H1 (cell line): ENCODE measurements at regions not wholly inside any gene's neighbourhood (a gene's known extent, or its start where the extent isn't known, plus 50 kb on each side); places are given as distances from the start of the nearest gene placed in this dataset.

Experiments
- CTCF ChIA-PET: fragments of 300-600 bp; sonication (Branson Sonifier 250); formaldehyde crosslinking; loops from one replicate; lab custom pipeline; 2021; ENCODE audit not compliant: partially characterized antibody; lab: Charles Lee
- POLR2A ChIA-PET: fragments of 300-600 bp; sonication (Branson Sonifier 250); formaldehyde crosslinking; loops from one replicate; lab custom pipeline; 2021; ENCODE audit warnings: inconsistent platforms; ENCODE audit not compliant: partially characterized antibody; lab: Charles Lee
- DNase-seq, 2 experiments: peaks; one replicate each; pipeline versions ENCODE4 v3.0.0 to v3.0.0-alpha.2; 2010 to 2022; ENCODE audit warnings: low spot score in 2 of 2, low read depth in 1 of 2, mixed read lengths in 1 of 2
- FAIRE-seq: peaks from 2 replicates; lab custom pipeline; 2011; peaks lifted over from hg19 to GRCh38; lab: Jason Lieb, UNC
- H2AFZ ChIP-seq: 2 replicates; pipeline ENCODE4 v1.8.1; 2012; ENCODE audit warnings: low read length, inconsistent platforms
- H2AK5ac ChIP-seq: 2 replicates; pipeline ENCODE4 v1.6.1; 2013; ENCODE audit warnings: low read depth, low read length
- H2BK120ac ChIP-seq: replicated peaks from 2 replicates; pipeline ENCODE3; 2013; ENCODE audit warnings: low read depth, low read length, inconsistent platforms
- H2BK12ac ChIP-seq: 2 replicates; pipeline ENCODE4 v1.6.1; 2013; ENCODE audit warnings: low read depth, low read length
- H2BK15ac ChIP-seq: 2 replicates; pipeline ENCODE4 v1.6.1; 2013; ENCODE audit warnings: low read length
- H2BK20ac ChIP-seq: 2 replicates; pipeline ENCODE4 v1.6.1; 2013; ENCODE audit warnings: low read length
- H2BK5ac ChIP-seq: 2 replicates; pipeline ENCODE4 v1.6.1; 2013; ENCODE audit warnings: low read depth, low read length
- H3K14ac ChIP-seq: 2 replicates; pipeline ENCODE4 v1.6.1; 2013; ENCODE audit warnings: inconsistent platforms; ENCODE audit not compliant: insufficient read length
- H3K18ac ChIP-seq: 2 replicates; pipeline ENCODE4 v1.6.1; 2013; ENCODE audit warnings: low read length; ENCODE audit errors: extremely low read depth
- H3K23ac ChIP-seq: 2 replicates; pipeline ENCODE4 v1.6.1; 2013; ENCODE audit warnings: inconsistent platforms; ENCODE audit not compliant: insufficient read length
- H3K23me2 ChIP-seq: 2 replicates; pipeline ENCODE4 v1.6.1; 2013; ENCODE audit warnings: low read depth, low read length
- H3K27ac ChIP-seq: 2 replicates; pipeline ENCODE4 v1.6.1; 2011; ENCODE audit warnings: low read depth, low read length, inconsistent platforms
- H3K27me3 ChIP-seq, 4 experiments: replicated peaks in 1 of 4; 1 replicate in 1 of 4; 2 replicates in 3 of 4; pipeline versions ENCODE4 v1.6.1 to v1.8.1; 2011 to 2013; ENCODE audit warnings: low read length in 3 of 4, mild to moderate bottlenecking in 3 of 4, inconsistent platforms in 2 of 4, mixed read lengths in 2 of 4, moderate library complexity in 1 of 4; ENCODE audit not compliant: control insufficient read depth in 3 of 4, insufficient read depth in 3 of 4; ENCODE audit errors: extremely low read depth in 1 of 4
- H3K36me3 ChIP-seq, 4 experiments: 2 replicates each; pipeline versions ENCODE4 v1.6.1 to v1.8.1; 2011 to 2013; ENCODE audit warnings: mild to moderate bottlenecking in 4 of 4, low read length in 3 of 4, moderate library complexity in 2 of 4, control low read depth in 1 of 4, inconsistent platforms in 1 of 4; ENCODE audit not compliant: insufficient read depth in 4 of 4, control insufficient read depth in 2 of 4
- H3K4ac ChIP-seq: replicated peaks from 2 replicates; pipeline ENCODE3; 2013; ENCODE audit warnings: low read length, low read depth, mixed read lengths, inconsistent platforms; ENCODE audit not compliant: insufficient read length
- H3K4me1 ChIP-seq, 4 experiments: replicated peaks in 1 of 4; 1 replicate in 1 of 4; 2 replicates in 3 of 4; pipeline versions ENCODE4 v1.6.1 to v1.8.1; 2011 to 2013; ENCODE audit warnings: low read length in 3 of 4, inconsistent platforms in 2 of 4, mixed read lengths in 1 of 4; ENCODE audit not compliant: insufficient read depth in 4 of 4, control insufficient read depth in 3 of 4
- H3K4me2 ChIP-seq, 2 experiments: 2 replicates each; pipeline versions ENCODE4 v1.6.1 to v1.8.1; 2011 to 2013; ENCODE audit warnings: low read depth in 2 of 2, low read length in 2 of 2, control low read depth in 1 of 2, inconsistent platforms in 1 of 2, mild to moderate bottlenecking in 1 of 2; ENCODE audit not compliant: insufficient read depth in 1 of 2
- H3K4me3 ChIP-seq, 4 experiments: fragments of 200-600, 300-600 bp in 1 of 4; sonication (generic), shearing (Covaris generic), sonication (Bioruptor Twin) in 1 of 4; 2 replicates each; pipeline versions ENCODE4 v1.5.1 to v1.8.1; 2011 to 2016; ENCODE audit warnings: low read length in 4 of 4, low read depth in 3 of 4, control low read depth in 2 of 4, inconsistent platforms in 2 of 4, mild to moderate bottlenecking in 2 of 4, mixed read lengths in 1 of 4, moderate library complexity in 1 of 4; ENCODE audit not compliant: insufficient read depth in 2 of 4; ENCODE audit errors: extremely low read depth in 1 of 4
- H3K56ac ChIP-seq: replicated peaks from 2 replicates; pipeline ENCODE3; 2013; ENCODE audit warnings: low read depth, mild to moderate bottlenecking, mixed read lengths, low read length, inconsistent platforms; ENCODE audit not compliant: insufficient read length
- H3K79me1 ChIP-seq: 2 replicates; pipeline ENCODE4 v1.6.1; 2013; ENCODE audit warnings: low read depth, low read length, control low read depth
- H3K79me2 ChIP-seq, 2 experiments: 2 replicates each; pipeline versions ENCODE4 v1.6.1 to v1.8.1; 2012 to 2013; ENCODE audit warnings: low read length in 2 of 2, mild to moderate bottlenecking in 2 of 2, inconsistent platforms in 1 of 2; ENCODE audit not compliant: insufficient read depth in 2 of 2, control insufficient read depth in 1 of 2
- H3K9ac ChIP-seq, 4 experiments: replicated peaks in 1 of 4; 1 replicate in 1 of 4; 2 replicates in 3 of 4; pipeline versions ENCODE4 v1.6.1 to v1.8.1; 2011 to 2013; ENCODE audit warnings: low read depth in 3 of 4, low read length in 3 of 4, control low read depth in 2 of 4, mild to moderate bottlenecking in 2 of 4, moderate library complexity in 2 of 4, inconsistent platforms in 1 of 4; ENCODE audit errors: extremely low read depth in 1 of 4
- H3K9me3 ChIP-seq, 2 experiments: 2 replicates each; pipeline versions ENCODE4 v1.6.1 to v1.8.1; 2012 to 2013; ENCODE audit warnings: mild to moderate bottlenecking in 2 of 2, moderate library complexity in 2 of 2, control low read depth in 1 of 2, inconsistent platforms in 1 of 2, low read depth in 1 of 2, low read length in 1 of 2, mixed read lengths in 1 of 2; ENCODE audit not compliant: insufficient read depth in 2 of 2
- H4K20me1 ChIP-seq, 2 experiments: replicated peaks in 1 of 2; 2 replicates each; pipeline versions ENCODE3 to v1.8.1; 2011 to 2013; ENCODE audit warnings: inconsistent platforms in 2 of 2, low read length in 2 of 2, mild to moderate bottlenecking in 1 of 2; ENCODE audit not compliant: insufficient read depth in 2 of 2, control insufficient read depth in 1 of 2
- H4K5ac ChIP-seq: 2 replicates; pipeline ENCODE4 v1.6.1; 2013; ENCODE audit warnings: low read length, low read depth, mixed read lengths, inconsistent platforms; ENCODE audit not compliant: insufficient read length
- H4K8ac ChIP-seq: 2 replicates; pipeline ENCODE4 v1.8.0; 2013; ENCODE audit warnings: mild to moderate bottlenecking, moderate library complexity, low read length, inconsistent platforms; ENCODE audit not compliant: insufficient read depth; ENCODE audit errors: extremely low read depth
- H4K91ac ChIP-seq: replicated peaks from 2 replicates; pipeline ENCODE3; 2013; ENCODE audit warnings: low read length, mixed read lengths, inconsistent platforms; ENCODE audit not compliant: insufficient read length
- BRCA1 ChIP-seq: IDR thresholded peaks from 2 replicates; pipeline ENCODE4 v1.6.1; 2012; ENCODE audit warnings: low read depth, low read length, improper control_type of control experiment
- CHD2 ChIP-seq: IDR thresholded peaks from 2 replicates; pipeline ENCODE4 v1.6.1; 2012; ENCODE audit warnings: low read length, improper control_type of control experiment
- MAX ChIP-seq: IDR thresholded peaks from 2 replicates; pipeline ENCODE4 v1.6.1; 2012; ENCODE audit warnings: inconsistent platforms
- PHF8 ChIP-seq: fragments of 200-600 bp; sonication (generic); conservative IDR thresholded peaks from 2 replicates; pipeline ENCODE4 v1.7.1; 2012; ENCODE audit warnings: low read depth, mild to moderate bottlenecking, inconsistent platforms, low read length, moderate library complexity
- POLR2AphosphoS5 ChIP-seq: IDR thresholded peaks from 2 replicates; pipeline ENCODE4 v1.6.1; 2011; ENCODE audit warnings: low read depth, low read length
- POU5F1 ChIP-seq: IDR thresholded peaks from 2 replicates; pipeline ENCODE4 v1.6.1; 2011; ENCODE audit warnings: low read depth, mild to moderate bottlenecking, low read length, moderate library complexity
- SIX5 ChIP-seq: IDR thresholded peaks from 2 replicates; pipeline ENCODE4 v1.6.1; 2011; ENCODE audit warnings: mild to moderate bottlenecking, low read depth, low read length
- TEAD4 ChIP-seq: IDR thresholded peaks from 2 replicates; pipeline ENCODE4 v1.6.1; 2012; ENCODE audit warnings: low read depth, low read length, inconsistent platforms, mixed read lengths
- USF2 ChIP-seq: IDR thresholded peaks from 2 replicates; pipeline ENCODE4 v1.6.1; 2011; ENCODE audit warnings: low read length, improper control_type of control experiment
- WGBS, 2 experiments: shearing (Covaris generic) in 1 of 2; methylation state at CpG; one replicate each; pipeline versions ENCODE4 v1.1.6 to v1.1.7; 2013 to 2015; ENCODE audit warnings: low lambda C conversion rate in 2 of 2, mixed read lengths in 2 of 2, inconsistent platforms in 1 of 2, low coverage in 1 of 2, missing lambda C conversion rate in 1 of 2; ENCODE audit not compliant: insufficient replicate concordance in 2 of 2, insufficient coverage in 1 of 2, insufficient read length in 1 of 2; ENCODE audit errors: extremely low coverage in 1 of 2, missing lambda C conversion rate in 1 of 2; 5-methylcytosine and 5-hydroxymethylcytosine counted together
- TF ChIP-seq, protein P1 (sequence below), 3 experiments: IDR thresholded peaks; 1 replicate in 2 of 3; 2 replicates in 1 of 3; pipeline versions ENCODE4 v1.5.1 to v1.6.1; 2011; ENCODE audit warnings: low read length in 3 of 3, mild to moderate bottlenecking in 3 of 3, inconsistent platforms in 2 of 3, low read depth in 1 of 3, moderate library complexity in 1 of 3; ENCODE audit not compliant: insufficient read depth in 1 of 3; ENCODE audit errors: control extremely low read depth in 1 of 3
- TF ChIP-seq, protein P2 (sequence below): IDR thresholded peaks from 2 replicates; pipeline ENCODE4 v1.6.1; 2012; ENCODE audit warnings: inconsistent platforms

GRCh38 chr11:127875131-127875530 lies 712.2 kb downstream of the ETS1 start:
- 86% methylated on average over 2 of the region's 2 CpGs; no CpG with 5 or more reads in 1 of the 2 experiments for WGBS, 2 experiments
- DNase-seq (no peak), FAIRE-seq (no peak)
- Histone ChIP-seq H3K9me3 (no peaks in the 10 kb centered on the region), H2BK15ac (no peak overlapping the region), H3K4me1 (no peaks in the 10 kb centered on the region), H3K23ac (no peak overlapping the region), H3K79me1 (no peaks in the 10 kb centered on the region), H3K4me2 (no peak overlapping the region), H4K5ac (no peak overlapping the region), H3K36me3 (no peaks in the 10 kb centered on the region), H3K18ac (no peak overlapping the region), H3K14ac (no peak overlapping the region), H2AK5ac (no peak overlapping the region), H3K79me2 (no peaks in the 10 kb centered on the region), H4K91ac (no peak overlapping the region), H2AFZ (no peak overlapping the region), H3K9ac (no peak overlapping the region), H2BK20ac (no peak overlapping the region), H2BK5ac (no peak overlapping the region), H3K4ac (no peak overlapping the region), H4K20me1 (no peaks in the 10 kb centered on the region), H3K23me2 (no peaks in the 10 kb centered on the region), H2BK12ac (no peak overlapping the region), H3K4me3 (no peak overlapping the region), H2BK120ac (no peak overlapping the region), H4K8ac (no peak overlapping the region), H3K27me3 (no peaks in the 10 kb centered on the region), H3K56ac (no peak overlapping the region), H3K27ac (no peak overlapping the region)
- ChIA-PET CTCF (no interaction called here), POLR2A (no interaction called here)
- TF ChIP-seq SIX5 (no peak), USF2 (no peak), TEAD4 (no peak), POLR2AphosphoS5 (no peak), CHD2 (no peak), PHF8 (no peak), MAX (no peak), POU5F1 (no peak), BRCA1 (no peak)
- TF ChIP-seq, protein P1, sequence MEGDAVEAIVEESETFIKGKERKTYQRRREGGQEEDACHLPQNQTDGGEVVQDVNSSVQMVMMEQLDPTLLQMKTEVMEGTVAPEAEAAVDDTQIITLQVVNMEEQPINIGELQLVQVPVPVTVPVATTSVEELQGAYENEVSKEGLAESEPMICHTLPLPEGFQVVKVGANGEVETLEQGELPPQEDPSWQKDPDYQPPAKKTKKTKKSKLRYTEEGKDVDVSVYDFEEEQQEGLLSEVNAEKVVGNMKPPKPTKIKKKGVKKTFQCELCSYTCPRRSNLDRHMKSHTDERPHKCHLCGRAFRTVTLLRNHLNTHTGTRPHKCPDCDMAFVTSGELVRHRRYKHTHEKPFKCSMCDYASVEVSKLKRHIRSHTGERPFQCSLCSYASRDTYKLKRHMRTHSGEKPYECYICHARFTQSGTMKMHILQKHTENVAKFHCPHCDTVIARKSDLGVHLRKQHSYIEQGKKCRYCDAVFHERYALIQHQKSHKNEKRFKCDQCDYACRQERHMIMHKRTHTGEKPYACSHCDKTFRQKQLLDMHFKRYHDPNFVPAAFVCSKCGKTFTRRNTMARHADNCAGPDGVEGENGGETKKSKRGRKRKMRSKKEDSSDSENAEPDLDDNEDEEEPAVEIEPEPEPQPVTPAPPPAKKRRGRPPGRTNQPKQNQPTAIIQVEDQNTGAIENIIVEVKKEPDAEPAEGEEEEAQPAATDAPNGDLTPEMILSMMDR (IDR thresholded peaks at IDR 0.05; ENCODE audit: control extremely low read depth in 1 of 3, insufficient read depth in 1 of 3, low read depth in 1 of 3, low read length in 3 of 3): no peak
- TF ChIP-seq, protein P2, sequence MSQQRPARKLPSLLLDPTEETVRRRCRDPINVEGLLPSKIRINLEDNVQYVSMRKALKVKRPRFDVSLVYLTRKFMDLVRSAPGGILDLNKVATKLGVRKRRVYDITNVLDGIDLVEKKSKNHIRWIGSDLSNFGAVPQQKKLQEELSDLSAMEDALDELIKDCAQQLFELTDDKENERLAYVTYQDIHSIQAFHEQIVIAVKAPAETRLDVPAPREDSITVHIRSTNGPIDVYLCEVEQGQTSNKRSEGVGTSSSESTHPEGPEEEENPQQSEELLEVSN: no peak
